ENCODE measurements at regions not wholly inside any gene's neighbourhood (a gene's known extent, or its start where the extent isn't known, plus 50 kb on each side); places are given as distances from the start of the nearest gene placed in this dataset.

- Histone ChIP-seq H3K27me3 (ENCODE audit: control insufficient read depth, insufficient read depth, low read length) (no peaks in the 10 kb centered on the region), H3K4me3 (ENCODE audit: low read depth, low read length) (no peak overlapping the region), H3K4me1 (ENCODE audit: control insufficient read depth, insufficient read depth, low read length) (no peaks in the 10 kb centered on the region), H3K9me3 (ENCODE audit: control insufficient read depth, insufficient read depth, low read length) (no peaks in the 10 kb centered on the region), H3K36me3 (ENCODE audit: control insufficient read depth, insufficient read depth, low read length) (no peaks in the 10 kb centered on the region), H3K9ac (ENCODE audit: low read depth, low read length) (no peak overlapping the region)
Observed at GRCh38 chr4:59938166-59938565, 1262.0 kb upstream of the ADGRL3 start.

GRCh38 chr4:59945277-59945676, 1254.8 kb upstream of the ADGRL3 start:
- no peak overlapping the region for H3K4me3 ChIP-seq (ENCODE audit: low read depth, low read length)
- no peaks in the 10 kb centered on the region for H3K4me1 ChIP-seq (ENCODE audit: control insufficient read depth, insufficient read depth, low read length)
- H3K9me3 ChIP-seq (ENCODE audit: control insufficient read depth, insufficient read depth, low read length): no peaks in the 10 kb centered on the region
- no peaks in the 10 kb centered on the region for H3K27me3 ChIP-seq (ENCODE audit: control insufficient read depth, insufficient read depth, low read length)
- H3K36me3 ChIP-seq (ENCODE audit: control insufficient read depth, insufficient read depth, low read length): no peaks in the 10 kb centered on the region
- H3K9ac ChIP-seq (ENCODE audit: low read depth, low read length): no peak overlapping the region

GRCh38 chr4:59945716-59946115, 1254.4 kb upstream of the ADGRL3 start:
- Histone ChIP-seq H3K9ac (ENCODE audit: low read depth, low read length) (no peak overlapping the region), H3K36me3 (ENCODE audit: control insufficient read depth, insufficient read depth, low read length) (no peaks in the 10 kb centered on the region), H3K27me3 (ENCODE audit: control insufficient read depth, insufficient read depth, low read length) (no peaks in the 10 kb centered on the region), H3K4me3 (ENCODE audit: low read depth, low read length) (no peak overlapping the region), H3K9me3 (ENCODE audit: control insufficient read depth, insufficient read depth, low read length) (no peaks in the 10 kb centered on the region), H3K4me1 (ENCODE audit: control insufficient read depth, insufficient read depth, low read length) (no peaks in the 10 kb centered on the region)

- H3K4me3 ChIP-seq (ENCODE audit: low read depth, low read length): no peak overlapping the region
- H3K36me3 ChIP-seq (ENCODE audit: control insufficient read depth, insufficient read depth, low read length): no peaks in the 10 kb centered on the region
Observed at GRCh38 chr4:59956366-59956765, 1243.8 kb upstream of the ADGRL3 start.

GRCh38 chr4:59960143-59960542, 1240.0 kb upstream of the ADGRL3 start:
- H3K9me3 ChIP-seq (ENCODE audit: control insufficient read depth, insufficient read depth, low read length): no peaks in the 10 kb centered on the region
- no peak overlapping the region for H3K4me3 ChIP-seq (ENCODE audit: low read depth, low read length)
- no peak overlapping the region for H3K9ac ChIP-seq (ENCODE audit: low read depth, low read length)
- H3K4me1 ChIP-seq (ENCODE audit: control insufficient read depth, insufficient read depth, low read length): no peaks in the 10 kb centered on the region
- H3K27me3 ChIP-seq (ENCODE audit: control insufficient read depth, insufficient read depth, low read length): no peaks in the 10 kb centered on the region
- H3K36me3 ChIP-seq (ENCODE audit: control insufficient read depth, insufficient read depth, low read length): no peaks in the 10 kb centered on the region

More at GRCh38 chr4:59956366-59956765, 1243.8 kb upstream of the ADGRL3 start:
- no peaks in the 10 kb centered on the region for H3K4me1 ChIP-seq (ENCODE audit: control insufficient read depth, insufficient read depth, low read length)
- H3K9me3 ChIP-seq (ENCODE audit: control insufficient read depth, insufficient read depth, low read length): no peaks in the 10 kb centered on the region
- H3K27me3 ChIP-seq (ENCODE audit: control insufficient read depth, insufficient read depth, low read length): no peaks in the 10 kb centered on the region
- H3K9ac ChIP-seq (ENCODE audit: low read depth, low read length): no peak overlapping the region

- H3K4me3 ChIP-seq (ENCODE audit: low read depth, low read length): no peak overlapping the region
- no peaks in the 10 kb centered on the region for H3K9me3 ChIP-seq (ENCODE audit: control insufficient read depth, insufficient read depth, low read length)
- H3K36me3 ChIP-seq (ENCODE audit: control insufficient read depth, insufficient read depth, low read length): no peaks in the 10 kb centered on the region
- no peaks in the 10 kb centered on the region for H3K4me1 ChIP-seq (ENCODE audit: control insufficient read depth, insufficient read depth, low read length)
- H3K27me3 ChIP-seq (ENCODE audit: control insufficient read depth, insufficient read depth, low read length): no peaks in the 10 kb centered on the region
- H3K9ac ChIP-seq (ENCODE audit: low read depth, low read length): no peak overlapping the region
Observed at GRCh38 chr4:59966758-59967157, 1233.4 kb upstream of the ADGRL3 start.

GRCh38 chr4:59968796-59969195, 1231.3 kb upstream of the ADGRL3 start:
- no peak overlapping the region for H3K9ac ChIP-seq (ENCODE audit: low read depth, low read length)
- no peaks in the 10 kb centered on the region for H3K36me3 ChIP-seq (ENCODE audit: control insufficient read depth, insufficient read depth, low read length)
- H3K4me1 ChIP-seq (ENCODE audit: control insufficient read depth, insufficient read depth, low read length): no peaks in the 10 kb centered on the region
- H3K4me3 ChIP-seq (ENCODE audit: low read depth, low read length): no peak overlapping the region
- H3K27me3 ChIP-seq (ENCODE audit: control insufficient read depth, insufficient read depth, low read length): no peaks in the 10 kb centered on the region
- no peaks in the 10 kb centered on the region for H3K9me3 ChIP-seq (ENCODE audit: control insufficient read depth, insufficient read depth, low read length)

GRCh38 chr4:59969909-59970308, 1230.2 kb upstream of the ADGRL3 start:
- no peaks in the 10 kb centered on the region for H3K9me3 ChIP-seq (ENCODE audit: control insufficient read depth, insufficient read depth, low read length)
- no peaks in the 10 kb centered on the region for H3K36me3 ChIP-seq (ENCODE audit: control insufficient read depth, insufficient read depth, low read length)
- no peaks in the 10 kb centered on the region for H3K27me3 ChIP-seq (ENCODE audit: control insufficient read depth, insufficient read depth, low read length)
- H3K9ac ChIP-seq (ENCODE audit: low read depth, low read length): no peak overlapping the region
- no peaks in the 10 kb centered on the region for H3K4me1 ChIP-seq (ENCODE audit: control insufficient read depth, insufficient read depth, low read length)
- no peak overlapping the region for H3K4me3 ChIP-seq (ENCODE audit: low read depth, low read length)

- no peak overlapping the region for H3K9ac ChIP-seq (ENCODE audit: low read depth, low read length)
- no peak overlapping the region for H3K4me3 ChIP-seq (ENCODE audit: low read depth, low read length)
- H3K4me1 ChIP-seq (ENCODE audit: control insufficient read depth, insufficient read depth, low read length): no peaks in the 10 kb centered on the region
- H3K36me3 ChIP-seq (ENCODE audit: control insufficient read depth, insufficient read depth, low read length): no peaks in the 10 kb centered on the region
- H3K27me3 ChIP-seq (ENCODE audit: control insufficient read depth, insufficient read depth, low read length): no peaks in the 10 kb centered on the region
- H3K9me3 ChIP-seq (ENCODE audit: control insufficient read depth, insufficient read depth, low read length): no peaks in the 10 kb centered on the region
Observed at GRCh38 chr4:59971952-59972351, 1228.2 kb upstream of the ADGRL3 start.

- Histone ChIP-seq H3K27me3 (ENCODE audit: control insufficient read depth, insufficient read depth, low read length) (no peaks in the 10 kb centered on the region), H3K4me3 (ENCODE audit: low read depth, low read length) (no peak overlapping the region), H3K9me3 (ENCODE audit: control insufficient read depth, insufficient read depth, low read length) (no peaks in the 10 kb centered on the region), H3K4me1 (ENCODE audit: control insufficient read depth, insufficient read depth, low read length) (no peaks in the 10 kb centered on the region), H3K36me3 (ENCODE audit: control insufficient read depth, insufficient read depth, low read length) (no peaks in the 10 kb centered on the region), H3K9ac (ENCODE audit: low read depth, low read length) (no peak overlapping the region)
Observed at GRCh38 chr4:59973492-59973891, 1226.6 kb upstream of the ADGRL3 start.

- H3K4me3 ChIP-seq (ENCODE audit: low read depth, low read length): no peak overlapping the region
- no peaks in the 10 kb centered on the region for H3K9me3 ChIP-seq (ENCODE audit: control insufficient read depth, insufficient read depth, low read length)
- no peaks in the 10 kb centered on the region for H3K36me3 ChIP-seq (ENCODE audit: control insufficient read depth, insufficient read depth, low read length)
- H3K4me1 ChIP-seq (ENCODE audit: control insufficient read depth, insufficient read depth, low read length): no peaks in the 10 kb centered on the region
- H3K27me3 ChIP-seq (ENCODE audit: control insufficient read depth, insufficient read depth, low read length): no peaks in the 10 kb centered on the region
- no peak overlapping the region for H3K9ac ChIP-seq (ENCODE audit: low read depth, low read length)
Observed at GRCh38 chr4:59979061-59979460, 1221.1 kb upstream of the ADGRL3 start.

GRCh38 chr4:59983852-59984251, 1216.3 kb upstream of the ADGRL3 start:
- Histone ChIP-seq H3K9me3 (ENCODE audit: control insufficient read depth, insufficient read depth, low read length) (no peaks in the 10 kb centered on the region), H3K27me3 (ENCODE audit: control insufficient read depth, insufficient read depth, low read length) (no peaks in the 10 kb centered on the region), H3K4me1 (ENCODE audit: control insufficient read depth, insufficient read depth, low read length) (no peaks in the 10 kb centered on the region), H3K4me3 (ENCODE audit: low read depth, low read length) (no peak overlapping the region), H3K9ac (ENCODE audit: low read depth, low read length) (no peak overlapping the region), H3K36me3 (ENCODE audit: control insufficient read depth, insufficient read depth, low read length) (no peaks in the 10 kb centered on the region)

GRCh38 chr4:59987289-59987688, 1212.8 kb upstream of the ADGRL3 start:
- H3K27me3 ChIP-seq (ENCODE audit: control insufficient read depth, insufficient read depth, low read length): no peaks in the 10 kb centered on the region
- no peak overlapping the region for H3K4me3 ChIP-seq (ENCODE audit: low read depth, low read length)
- no peaks in the 10 kb centered on the region for H3K9me3 ChIP-seq (ENCODE audit: control insufficient read depth, insufficient read depth, low read length)

More at GRCh38 chr4:59987289-59987688, 1212.8 kb upstream of the ADGRL3 start:
- no peaks in the 10 kb centered on the region for H3K36me3 ChIP-seq (ENCODE audit: control insufficient read depth, insufficient read depth, low read length)
- H3K4me1 ChIP-seq (ENCODE audit: control insufficient read depth, insufficient read depth, low read length): no peaks in the 10 kb centered on the region
- no peak overlapping the region for H3K9ac ChIP-seq (ENCODE audit: low read depth, low read length)

All from iPS-15b (cell line).